NCI-H1436 (cell line): ENCODE measurements at regions not wholly inside any gene's neighbourhood (a gene's known extent, or its start where the extent isn't known, plus 50 kb on each side); places are given as distances from the start of the nearest gene placed in this dataset.
"Not testable (repeated sequence)": the region's sequence is repeated elsewhere in the genome, so short reads cannot be mapped to it uniquely, and the experiment has no call there.

Experiments used
- DNase-seq: peaks from one replicate; lab custom pipeline; 2025; lab: John Stamatoyannopoulos, UW

- no peak for DNase-seq
Observed at GRCh38 chr3:87576752-87577151, 300.4 kb upstream of the POU1F1 start.

DNA sequence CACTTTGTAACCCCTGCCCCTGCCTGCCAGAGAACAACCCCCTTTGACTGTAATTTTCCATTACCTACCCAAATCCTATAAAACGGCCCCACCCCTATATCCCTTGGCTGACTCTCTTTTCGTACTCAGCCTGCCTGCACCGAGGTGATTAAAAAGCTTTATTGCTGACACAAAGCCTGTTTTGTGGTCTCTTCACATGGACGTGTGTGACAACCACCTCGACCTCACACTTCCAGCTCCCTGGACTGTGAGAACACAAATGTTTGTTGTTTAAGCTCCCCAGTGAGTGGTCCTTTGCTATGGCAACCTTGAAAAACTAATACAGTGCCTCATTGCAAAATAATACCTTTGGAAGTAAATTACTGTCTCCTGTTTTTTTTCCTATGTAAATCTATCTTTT lies 299.2 kb upstream of the POU1F1 start:
- no peak for DNase-seq

GRCh38 chr3:87568331-87568730 lies 291.9 kb upstream of the POU1F1 start:
- no peak for DNase-seq

DNA sequence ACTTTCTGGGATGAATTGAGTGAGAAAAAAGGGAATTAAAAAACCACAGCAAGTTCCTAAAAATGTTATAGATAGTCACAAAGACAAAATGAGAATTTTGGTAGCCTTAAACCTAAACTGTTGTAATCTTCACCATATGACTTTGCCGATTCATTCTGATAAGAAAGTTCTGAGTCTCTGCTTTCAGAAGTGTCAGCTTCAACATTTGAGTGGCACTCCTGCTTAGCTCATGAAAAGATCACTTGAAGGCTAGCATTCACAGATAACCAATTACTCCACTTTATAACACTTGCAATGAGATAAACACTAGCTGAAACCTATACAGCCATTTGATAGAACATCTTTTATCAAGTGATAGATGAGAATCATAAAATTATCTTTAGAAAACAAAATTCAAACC lies 288.1 kb upstream of the POU1F1 start:
- no peak for DNase-seq

DNA sequence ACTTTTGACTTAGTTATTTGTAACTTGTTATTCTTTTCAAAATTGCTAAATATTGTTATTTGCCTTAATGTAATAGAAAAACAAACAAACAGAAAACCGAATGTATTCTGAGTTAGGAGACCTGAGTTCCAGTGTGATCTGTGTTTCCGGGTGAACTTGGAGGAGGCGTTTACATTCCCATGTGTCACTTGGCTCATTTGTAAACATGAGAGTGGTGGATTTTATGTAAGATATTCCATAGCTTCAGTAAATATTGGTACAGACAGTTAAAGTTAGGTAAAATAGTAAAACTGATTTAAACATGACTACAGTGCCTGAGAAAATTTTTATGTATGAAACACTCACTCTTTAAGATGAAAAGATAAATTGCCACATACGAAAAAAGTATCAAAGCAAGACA lies 287.3 kb upstream of the POU1F1 start:
- DNase-seq = no peak

GRCh38 chr3:87558492-87558891 lies 282.1 kb upstream of the POU1F1 start:
- DNase-seq = no peak

- DNase-seq = no peak
Observed at GRCh38 chr3:87555290-87555689, 278.9 kb upstream of the POU1F1 start.

DNA sequence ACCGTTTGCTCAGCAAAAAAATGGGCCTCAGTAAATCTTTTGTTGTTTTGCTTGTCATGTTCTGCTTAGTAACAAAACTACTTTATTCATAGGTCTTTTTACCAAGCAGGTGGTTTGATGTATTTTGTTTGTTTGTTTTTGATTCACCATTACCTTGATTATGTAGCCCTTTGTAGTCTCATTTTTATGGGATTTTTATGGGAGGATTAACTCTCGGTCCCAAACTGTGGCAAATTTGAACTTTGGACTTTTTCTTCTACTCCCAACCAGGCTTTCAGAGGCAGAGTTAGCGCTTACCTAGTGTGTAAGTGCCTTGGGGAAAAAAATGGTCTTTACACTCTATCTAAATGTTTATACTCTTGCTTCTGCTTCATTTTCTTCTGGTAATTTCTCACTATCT lies 276.7 kb upstream of the POU1F1 start:
- no peak for DNase-seq

DNA sequence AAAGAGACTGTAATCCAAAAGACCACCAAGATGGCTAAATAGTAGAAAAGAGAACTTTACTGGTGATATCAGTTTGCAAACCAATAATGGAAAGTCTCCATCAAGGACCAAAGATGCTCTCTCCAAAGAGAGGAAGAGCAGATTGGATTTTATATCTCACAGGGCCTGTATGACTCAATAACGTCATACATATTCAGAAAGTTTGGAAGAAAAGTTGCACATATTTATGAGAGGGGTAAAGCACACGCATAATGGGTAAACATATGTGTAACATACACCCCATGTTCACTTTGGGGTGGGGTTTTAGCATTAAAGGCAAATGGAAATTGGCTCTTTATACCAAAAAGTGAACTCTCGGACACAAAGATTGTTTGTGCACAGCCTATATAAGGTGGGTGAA lies 274.5 kb upstream of the POU1F1 start:
- DNase-seq = no peak

DNA sequence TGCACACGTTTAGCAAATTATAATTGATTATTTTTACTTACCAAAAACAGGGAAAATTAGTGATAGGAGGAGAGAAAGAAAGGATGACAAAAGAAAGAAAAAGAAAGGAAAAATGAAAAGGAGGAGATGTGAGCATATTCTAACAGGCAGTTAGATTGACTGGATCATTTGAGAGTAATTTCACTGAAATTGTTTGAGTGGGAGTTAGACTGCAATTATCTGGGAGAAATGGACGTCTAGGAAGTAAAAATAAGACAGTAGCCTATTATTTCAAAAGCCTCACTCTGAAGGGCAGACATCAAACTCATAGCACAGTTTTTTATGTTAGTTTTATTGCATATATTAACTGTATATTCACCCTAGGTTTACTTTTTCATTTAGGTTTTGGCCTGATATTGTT lies 272.8 kb upstream of the POU1F1 start:
- DNase-seq = no peak

- no peak for DNase-seq
Observed at GRCh38 chr3:87548271-87548670, 271.9 kb upstream of the POU1F1 start.

DNA sequence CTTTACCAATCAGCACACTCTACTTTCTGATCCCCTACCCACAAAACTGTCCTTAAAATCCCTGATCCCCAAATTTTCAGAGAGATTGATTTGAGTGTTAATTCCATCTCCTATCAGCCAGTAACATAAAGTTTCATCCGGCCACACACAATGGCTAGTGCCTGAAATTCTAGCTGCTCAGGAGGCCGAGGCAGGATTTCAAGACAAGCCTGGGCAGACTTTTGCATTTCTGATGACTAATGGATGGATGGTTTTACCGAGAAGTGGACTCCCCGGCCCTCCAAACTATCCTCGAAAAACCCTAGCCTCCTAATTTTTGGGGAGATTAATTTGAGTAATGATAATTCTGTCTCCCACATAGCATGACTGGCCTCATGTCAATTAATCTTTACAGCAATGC lies 269.8 kb upstream of the POU1F1 start:
- DNase-seq = no peak

GRCh38 chr3:87543408-87543807 lies 267.0 kb upstream of the POU1F1 start:
- DNase-seq = not testable (repeated sequence)

GRCh38 chr3:87541723-87542122 lies 265.3 kb upstream of the POU1F1 start:
- no peak for DNase-seq

DNA sequence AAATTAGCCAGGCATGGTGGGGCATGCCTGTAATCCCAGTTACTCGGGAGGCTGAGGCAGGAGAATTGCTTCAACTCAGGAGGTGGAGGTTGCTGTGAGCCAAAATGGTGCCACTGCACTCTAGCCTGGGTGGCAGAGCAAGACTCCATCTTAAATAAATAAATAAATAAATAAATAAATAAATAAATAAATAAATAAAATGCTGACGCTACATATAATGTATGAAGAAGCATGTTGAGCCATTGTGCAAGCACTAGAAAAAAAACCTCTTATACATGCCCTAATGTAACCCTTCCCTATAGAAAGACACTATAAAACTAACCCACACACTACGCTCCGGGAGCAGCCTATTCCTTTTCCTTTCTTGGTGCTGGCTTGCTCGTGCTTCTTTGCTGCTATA lies 262.3 kb upstream of the POU1F1 start:
- DNase-seq = not testable (repeated sequence)

GRCh38 chr3:87509401-87509800 lies 233.0 kb upstream of the POU1F1 start:
- DNase-seq = no peak

DNA sequence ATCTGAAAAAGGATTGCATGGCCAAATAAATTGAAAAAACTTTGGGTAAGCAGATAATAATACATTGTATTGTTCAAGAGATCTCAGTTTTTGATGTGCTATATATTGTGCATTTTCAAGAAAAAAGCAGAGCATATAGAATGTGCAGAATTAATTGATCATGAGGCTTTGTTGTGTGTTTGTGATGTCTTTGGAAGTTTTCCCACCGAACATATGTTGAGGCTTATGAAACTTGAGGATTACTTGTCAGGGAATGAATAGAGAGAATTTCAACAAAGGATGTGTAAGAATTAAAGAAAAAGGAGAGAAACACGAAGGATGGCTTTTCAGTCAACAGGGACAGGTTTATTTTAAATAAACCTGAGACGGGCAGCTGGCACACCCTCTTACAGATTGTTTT lies 232.5 kb upstream of the POU1F1 start:
- no peak for DNase-seq

DNA sequence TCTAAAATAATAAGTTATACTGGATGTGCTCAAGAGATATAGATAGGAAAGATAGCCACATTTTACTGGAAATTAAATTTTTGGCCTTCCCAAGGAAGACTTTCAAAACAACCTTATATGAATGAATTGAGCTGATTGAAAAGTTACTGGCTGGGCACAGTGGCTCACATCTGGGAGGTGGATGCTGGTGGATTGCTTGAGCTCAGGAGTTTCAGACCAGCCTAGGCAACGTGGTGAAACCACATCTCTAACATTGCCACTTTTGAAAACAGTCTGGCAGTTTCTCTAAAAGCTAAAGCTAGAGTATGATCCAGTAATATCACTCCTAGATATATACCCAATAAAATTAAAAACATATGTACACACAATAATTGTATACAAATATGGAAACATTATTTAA lies 231.4 kb upstream of the POU1F1 start:
- no peak for DNase-seq

DNA sequence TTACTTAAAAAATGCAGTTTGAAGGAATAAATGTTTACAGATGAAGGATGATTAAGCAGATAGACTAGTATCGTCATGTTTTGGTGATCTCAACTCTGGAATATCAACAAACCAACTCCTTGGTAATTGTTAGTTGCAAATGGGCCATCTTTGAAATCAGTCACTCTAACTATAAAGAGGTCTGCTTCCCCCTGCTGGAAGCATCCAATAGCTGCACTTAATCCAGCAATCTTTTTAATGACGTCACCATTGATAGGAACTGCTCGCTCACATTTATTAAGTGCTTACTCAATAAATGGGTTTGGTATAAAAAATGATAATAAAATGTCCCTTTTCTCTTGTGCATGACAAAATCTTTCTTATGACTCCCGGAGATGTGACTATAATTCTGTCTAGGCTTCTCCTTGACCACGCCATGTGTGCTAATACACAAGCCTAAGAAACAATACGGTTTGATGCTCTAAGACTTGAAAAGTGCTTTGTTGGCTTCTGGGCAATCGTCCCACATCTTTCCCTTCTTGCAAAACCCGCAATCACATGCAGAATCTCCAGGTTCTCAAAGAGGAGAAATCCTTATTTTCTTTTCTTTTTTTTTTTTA lies 227.6 kb upstream of the POU1F1 start:
- no peak for DNase-seq

GRCh38 chr3:87501076-87501475 lies 224.7 kb upstream of the POU1F1 start:
- DNase-seq = no peak

DNA sequence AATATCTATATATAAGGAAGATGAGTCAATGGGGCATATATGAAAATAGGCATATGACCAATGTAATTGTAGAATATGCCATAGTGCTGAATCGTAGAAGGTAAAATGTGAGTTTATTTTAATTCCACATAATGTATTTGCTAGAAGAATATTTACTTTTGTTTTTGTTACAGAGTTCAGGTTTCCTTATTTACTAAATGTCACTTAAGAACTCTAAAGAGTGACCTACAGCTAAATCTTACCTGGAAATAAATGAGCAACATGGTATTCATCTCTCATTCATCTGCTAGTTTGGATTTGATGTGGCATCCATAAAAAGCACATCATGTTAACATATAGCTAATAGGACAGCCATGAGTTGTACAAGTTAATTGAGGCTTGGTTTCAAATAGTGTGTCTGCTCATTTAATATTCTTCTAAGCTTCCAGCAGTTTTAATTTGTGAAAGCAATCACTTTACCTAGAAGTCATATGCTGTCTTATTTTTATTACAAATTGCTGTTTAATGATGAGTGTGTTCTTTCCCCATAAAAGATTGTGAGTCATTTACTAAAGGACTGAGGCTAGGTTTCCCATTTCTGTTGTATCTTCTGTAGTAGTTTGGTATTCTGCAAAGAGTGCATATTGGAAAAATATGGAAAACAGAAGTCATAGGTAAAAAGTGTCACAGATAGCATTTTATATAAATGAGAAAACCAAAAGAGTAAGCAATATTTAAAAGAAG lies 222.1 kb upstream of the POU1F1 start:
- DNase-seq = no peak

DNA sequence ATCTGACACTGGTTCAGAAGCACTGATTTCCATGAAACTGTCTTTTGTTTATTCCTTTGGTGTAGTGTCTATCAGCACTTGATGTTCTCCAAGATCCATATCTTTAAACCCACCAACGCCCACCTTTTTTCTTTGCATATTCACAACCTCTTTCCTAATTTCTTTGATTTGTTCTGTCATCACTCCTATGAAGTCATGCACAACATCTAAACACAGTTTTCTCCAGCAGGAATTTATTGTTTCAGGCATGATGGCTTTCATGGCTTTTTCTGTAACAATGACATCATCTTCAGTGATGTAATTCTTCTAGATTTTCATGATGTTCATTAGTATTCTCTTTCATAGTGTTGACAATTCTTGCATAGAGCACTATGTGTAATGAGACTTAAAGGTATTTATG lies 219.6 kb upstream of the POU1F1 start:
- no peak for DNase-seq

- no peak for DNase-seq
Observed at GRCh38 chr3:87494264-87494663, 217.9 kb upstream of the POU1F1 start.

DNA sequence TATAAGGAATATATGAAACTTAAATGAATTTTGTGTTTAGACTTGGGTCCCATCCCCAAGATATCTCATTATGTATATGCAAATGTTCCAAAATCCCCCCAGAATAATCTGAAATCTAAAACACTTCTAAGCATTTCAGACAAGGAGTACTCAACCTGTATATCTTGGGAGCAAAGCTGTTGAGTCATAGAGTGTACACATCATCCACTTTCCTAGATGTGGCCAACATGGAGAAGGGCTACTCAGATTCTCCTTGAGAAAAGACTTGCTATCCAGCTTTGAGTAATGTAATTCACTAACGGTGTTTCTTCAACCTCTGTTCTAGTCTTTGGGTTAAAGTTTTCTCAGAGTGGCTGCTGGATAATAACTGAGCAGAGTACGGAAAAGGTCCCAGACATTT lies 215.5 kb upstream of the POU1F1 start:
- no peak for DNase-seq
